ENCODE measurements at regions not wholly inside any gene's neighbourhood (a gene's known extent, or its start where the extent isn't known, plus 50 kb on each side); places are given as distances from the start of the nearest gene placed in this dataset.

- Histone ChIP-seq H3K4me1 (no peaks in the 10 kb centered on the region), H3K9me3 (peaks cover 3% of the 10 kb centered on the region; the same call in 1 of the 2 replicates), H3K27me3 (ENCODE audit: low read depth) (peaks cover under 1% of the 10 kb centered on the region), H3K36me3 (replicated peaks) (no peaks in the 10 kb centered on the region), H3K4me3 (no peak overlapping the region)
- in situ Hi-C loops (cut with MboI; ENCODE audit: low sequenced_read_pairs) = no loop called here
- no peak for DNase-seq (ENCODE audit: low spot score in 2 of 2)
Measured at GRCh38 chr1:14363036-14363590, 235.4 kb upstream of the KAZN start.

DNA sequence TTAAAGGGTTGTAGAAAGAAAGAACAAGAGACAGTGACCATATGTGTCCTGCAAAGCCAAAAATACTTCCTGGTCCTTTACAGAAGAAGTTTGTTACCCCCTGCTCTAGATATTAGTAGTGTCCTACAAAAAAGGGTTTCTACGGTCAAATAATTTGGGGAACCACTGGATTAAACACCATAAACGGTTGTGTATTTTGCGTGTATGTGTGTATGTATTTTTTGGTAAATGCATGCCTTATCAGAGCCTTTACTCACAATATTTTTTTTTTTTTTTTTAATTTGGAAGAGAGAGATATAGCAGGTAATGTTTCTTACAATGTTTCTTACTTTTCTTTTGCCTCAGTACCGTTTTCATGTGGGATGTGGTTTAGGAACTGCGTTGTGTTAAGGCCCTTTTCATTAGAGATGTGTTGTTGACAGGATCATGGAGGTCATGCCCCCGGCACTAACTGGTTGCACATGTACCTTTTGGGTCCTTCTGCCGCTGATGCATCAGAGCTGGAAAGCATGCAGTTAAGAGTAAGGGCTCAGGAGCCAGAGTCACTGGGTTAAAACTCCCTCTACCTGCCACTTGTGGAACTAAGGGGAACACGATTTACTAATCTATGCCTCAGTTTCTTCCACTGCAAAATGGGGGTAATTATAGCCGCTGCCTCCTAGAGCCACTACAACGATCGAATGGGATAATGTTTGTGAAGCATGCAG is 234.6 kb upstream of the KAZN start:
- no peak for DNase-seq (ENCODE audit: low spot score in 2 of 2)
- Histone ChIP-seq H3K36me3 (replicated peaks) (no peaks in the 10 kb centered on the region), H3K4me1 (no peaks in the 10 kb centered on the region), H3K9me3 (peaks cover 3% of the 10 kb centered on the region; the same call in 1 of the 2 replicates), H3K27me3 (ENCODE audit: low read depth) (peaks cover 8% of the 10 kb centered on the region), H3K4me3 (no peak overlapping the region)
- in situ Hi-C loops (cut with MboI; ENCODE audit: low sequenced_read_pairs) = no loop called here

GRCh38 chr1:14365301-14365988 is 233.0 kb upstream of the KAZN start:
- peaks cover 3% of the 10 kb centered on the region; the same call in 1 of the 2 replicates for H3K9me3 ChIP-seq
- no peak overlapping the region for H3K4me3 ChIP-seq
- no peak for DNase-seq (ENCODE audit: low spot score in 2 of 2)
- peaks cover 10% of the 10 kb centered on the region for H3K27me3 ChIP-seq (ENCODE audit: low read depth)
- in situ Hi-C loops (cut with MboI; ENCODE audit: low sequenced_read_pairs) = no loop called here
- H3K4me1 ChIP-seq = no peaks in the 10 kb centered on the region
- H3K36me3 ChIP-seq (replicated peaks) = no peaks in the 10 kb centered on the region

- peaks cover 3% of the 10 kb centered on the region; the same call in 1 of the 2 replicates for H3K9me3 ChIP-seq
- H3K4me1 ChIP-seq = no peaks in the 10 kb centered on the region
- no peak overlapping the region for H3K4me3 ChIP-seq
- peaks cover 10% of the 10 kb centered on the region for H3K27me3 ChIP-seq (ENCODE audit: low read depth)
- in situ Hi-C loops (cut with MboI; ENCODE audit: low sequenced_read_pairs) = no loop called here
- no peaks in the 10 kb centered on the region for H3K36me3 ChIP-seq (replicated peaks)
- no peak for DNase-seq (ENCODE audit: low spot score in 2 of 2)
Measured at GRCh38 chr1:14366091-14367018, 232.1 kb upstream of the KAZN start.

GRCh38 chr1:14367451-14367850 is 231.0 kb upstream of the KAZN start:
- Histone ChIP-seq H3K9me3 (no peaks in the 10 kb centered on the region), H3K4me3 (no peak overlapping the region), H3K4me1 (no peaks in the 10 kb centered on the region), H3K27me3 (ENCODE audit: low read depth) (peaks cover 10% of the 10 kb centered on the region), H3K36me3 (replicated peaks) (no peaks in the 10 kb centered on the region)
- DNase-seq (ENCODE audit: low spot score in 2 of 2) = no peak
- in situ Hi-C loops (cut with MboI; ENCODE audit: low sequenced_read_pairs) = no loop called here

GRCh38 chr1:14369526-14370213 is 228.8 kb upstream of the KAZN start:
- H3K4me1 ChIP-seq = no peaks in the 10 kb centered on the region

DNA sequence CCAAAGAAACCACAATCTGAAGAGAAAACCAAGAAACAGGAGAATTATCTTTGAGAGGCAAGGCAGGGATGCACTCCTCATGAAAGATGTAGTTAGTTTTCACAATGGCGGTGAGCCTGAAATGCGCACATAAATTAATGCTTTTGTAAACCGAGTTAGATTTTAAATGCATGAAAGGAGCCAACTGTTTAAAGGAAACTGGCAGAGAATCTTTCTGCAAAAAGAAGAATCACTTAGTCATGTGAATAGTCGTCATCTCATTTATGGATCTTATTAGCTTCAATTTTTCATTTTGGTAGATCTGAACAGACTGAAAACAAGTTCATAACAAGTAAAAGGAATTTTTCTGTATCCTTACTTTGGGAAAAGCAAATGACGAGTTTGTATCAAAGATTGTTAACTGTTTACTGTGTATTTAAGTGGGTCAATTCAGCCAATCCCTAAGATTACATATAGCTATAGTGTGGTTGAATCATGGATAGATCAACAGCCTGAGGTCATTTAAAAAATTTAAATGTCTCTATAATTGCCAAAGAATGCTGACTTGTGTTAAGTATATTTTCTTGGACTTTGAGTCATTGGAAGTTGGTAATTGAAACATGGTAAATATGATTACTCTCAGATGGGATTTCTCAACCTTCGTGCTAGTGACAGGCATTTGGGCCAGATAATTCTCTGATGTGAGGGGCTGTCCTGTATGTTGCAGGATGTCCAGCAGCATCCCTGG is 226.6 kb upstream of the KAZN start:
- DNase-seq (ENCODE audit: low spot score in 2 of 2) = no peak
- H3K27me3 ChIP-seq (ENCODE audit: low read depth) = peaks cover 10% of the 10 kb centered on the region
- H3K4me3 ChIP-seq = no peak overlapping the region
- H3K36me3 ChIP-seq (replicated peaks) = no peaks in the 10 kb centered on the region
- H3K9me3 ChIP-seq = no peaks in the 10 kb centered on the region
- no peaks in the 10 kb centered on the region for H3K4me1 ChIP-seq
- in situ Hi-C loops (cut with MboI; ENCODE audit: low sequenced_read_pairs) = no loop called here

More at GRCh38 chr1:14369526-14370213, 228.8 kb upstream of the KAZN start:
- in situ Hi-C loops (cut with MboI; ENCODE audit: low sequenced_read_pairs) = no loop called here
- Histone ChIP-seq H3K9me3 (no peaks in the 10 kb centered on the region), H3K4me3 (no peak overlapping the region), H3K27me3 (ENCODE audit: low read depth) (peaks cover 10% of the 10 kb centered on the region), H3K36me3 (replicated peaks) (no peaks in the 10 kb centered on the region)
- DNase-seq (ENCODE audit: low spot score in 2 of 2) = no peak

- DNase-seq (ENCODE audit: low spot score in 2 of 2) = no peak
- peaks cover 10% of the 10 kb centered on the region for H3K27me3 ChIP-seq (ENCODE audit: low read depth)
- in situ Hi-C loops (cut with MboI; ENCODE audit: low sequenced_read_pairs) = no loop called here
- no peaks in the 10 kb centered on the region for H3K9me3 ChIP-seq
- H3K36me3 ChIP-seq (replicated peaks) = no peaks in the 10 kb centered on the region
- no peaks in the 10 kb centered on the region for H3K4me1 ChIP-seq
- no peak overlapping the region for H3K4me3 ChIP-seq
Measured at GRCh38 chr1:14372526-14372925, 226.0 kb upstream of the KAZN start.

- in situ Hi-C loops (cut with MboI; ENCODE audit: low sequenced_read_pairs) = no loop called here
- Histone ChIP-seq H3K4me3 (no peak overlapping the region), H3K27me3 (ENCODE audit: low read depth) (peaks cover 8% of the 10 kb centered on the region), H3K9me3 (no peaks in the 10 kb centered on the region), H3K36me3 (replicated peaks) (no peaks in the 10 kb centered on the region), H3K4me1 (no peaks in the 10 kb centered on the region)
- DNase-seq (ENCODE audit: low spot score in 2 of 2) = no peak
Measured at GRCh38 chr1:14373081-14373758, 225.3 kb upstream of the KAZN start.

- in situ Hi-C loops (cut with MboI; ENCODE audit: low sequenced_read_pairs) = no loop called here
- Histone ChIP-seq H3K4me1 (no peaks in the 10 kb centered on the region), H3K4me3 (no peak overlapping the region), H3K27me3 (ENCODE audit: low read depth) (no peaks in the 10 kb centered on the region), H3K9me3 (peaks cover 2% of the 10 kb centered on the region; the same call in 1 of the 2 replicates), H3K36me3 (replicated peaks) (no peaks in the 10 kb centered on the region)
- DNase-seq (ENCODE audit: low spot score in 2 of 2) = no peak
Measured at GRCh38 chr1:14375226-14375625, 223.3 kb upstream of the KAZN start.

DNA sequence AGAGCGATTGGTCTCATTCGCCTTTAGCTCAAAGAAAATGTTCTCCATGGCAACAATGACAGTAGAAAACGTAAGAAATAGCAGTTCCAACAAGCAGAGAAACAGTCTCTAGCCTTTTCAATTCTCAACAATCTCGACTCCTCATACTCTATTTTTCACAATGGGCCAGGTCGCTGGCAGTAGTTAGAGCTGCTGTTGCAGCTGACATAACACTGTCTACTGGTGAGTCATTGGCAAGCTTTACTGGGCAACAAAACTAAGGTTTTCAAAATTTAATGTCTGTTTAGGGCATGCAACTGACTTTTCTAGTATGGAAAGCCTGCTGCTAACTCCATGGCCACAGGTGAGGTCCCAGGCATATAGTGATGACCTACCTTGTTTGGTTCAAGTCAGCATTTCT is 221.1 kb upstream of the KAZN start:
- in situ Hi-C loops (cut with MboI; ENCODE audit: low sequenced_read_pairs) = no loop called here
- H3K4me1 ChIP-seq = no peaks in the 10 kb centered on the region
- no peak overlapping the region for H3K4me3 ChIP-seq
- H3K27me3 ChIP-seq (ENCODE audit: low read depth) = no peaks in the 10 kb centered on the region
- H3K9me3 ChIP-seq = peaks cover 7% of the 10 kb centered on the region; the same call in 1 of the 2 replicates
- DNase-seq (ENCODE audit: low spot score in 2 of 2) = no peak
- H3K36me3 ChIP-seq (replicated peaks) = no peaks in the 10 kb centered on the region

DNA sequence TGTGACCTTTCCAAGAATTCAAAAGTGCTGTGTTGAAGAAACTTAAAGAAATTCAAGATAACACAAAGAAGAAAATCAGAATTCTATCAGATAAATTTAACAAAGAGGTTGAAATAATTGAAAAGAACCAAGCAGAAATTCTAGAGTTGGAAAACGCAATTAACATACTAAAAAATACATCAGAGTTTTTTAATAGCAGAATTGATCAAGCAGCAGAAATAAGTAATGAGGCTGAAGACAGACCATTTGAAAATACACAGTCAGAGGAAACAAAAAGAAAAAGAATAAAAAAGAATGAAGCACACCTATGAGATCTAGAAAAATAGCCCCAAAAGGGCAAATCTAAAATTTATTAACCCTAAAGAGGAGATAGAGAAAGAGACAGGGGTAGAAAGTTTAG is 218.1 kb upstream of the KAZN start:
- no peak for DNase-seq (ENCODE audit: low spot score in 2 of 2)
- peaks cover 7% of the 10 kb centered on the region; the same call in 1 of the 2 replicates for H3K9me3 ChIP-seq
- no peaks in the 10 kb centered on the region for H3K4me1 ChIP-seq
- in situ Hi-C loops (cut with MboI; ENCODE audit: low sequenced_read_pairs) = no loop called here
- no peaks in the 10 kb centered on the region for H3K27me3 ChIP-seq (ENCODE audit: low read depth)
- H3K36me3 ChIP-seq (replicated peaks) = no peaks in the 10 kb centered on the region
- H3K4me3 ChIP-seq = no peak overlapping the region

Data from HAP-1 (cell line).